ENCODE measurements at regions not wholly inside any gene's neighbourhood (a gene's known extent, or its start where the extent isn't known, plus 50 kb on each side); places are given as distances from the start of the nearest gene placed in this dataset.
"Not testable (repeated sequence)": the region's sequence is repeated elsewhere in the genome, so short reads cannot be mapped to it uniquely, and the experiment has no call there.

GRCh38 chrX:19256986-19257385, 86.7 kb upstream of the PDHA1 start:
- Histone ChIP-seq H3K9ac (ENCODE audit: control insufficient read depth, insufficient read depth, low read length) (no peak overlapping the region), H3K27me3 (replicated peaks in 1 of 2; ENCODE audit: control insufficient read depth in 2 of 2, insufficient read depth in 2 of 2, low read length in 1 of 2) (no peaks in the 10 kb centered on the region), H3K9me3 (replicated peaks; ENCODE audit: control insufficient read depth, insufficient read depth, low read length) (no peaks in the 10 kb centered on the region), H2AFZ (ENCODE audit: control insufficient read depth, low read depth, low read length) (no peak overlapping the region), H3K4me3 (no peak overlapping the region), H4K20me1 (ENCODE audit: control insufficient read depth, insufficient read depth) (no peaks in the 10 kb centered on the region), H3K4me2 (ENCODE audit: control insufficient read depth, insufficient read depth) (no peak overlapping the region), H3K27ac (ENCODE audit: control insufficient read depth, insufficient read depth) (no peak overlapping the region), H3K4me1 (ENCODE audit: control insufficient read depth, insufficient read depth, low read length) (no peaks in the 10 kb centered on the region), H3K36me3 (ENCODE audit: control insufficient read depth in 2 of 2, insufficient read depth in 2 of 2, low read length in 1 of 2) (no peaks in the 10 kb centered on the region), H3K79me2 (ENCODE audit: control insufficient read depth, insufficient read depth, low read length) (no peaks in the 10 kb centered on the region)
- BruUV-seq (replicated peaks) = no TSS peak
- WGBS (ENCODE audit: insufficient coverage, insufficient replicate concordance, low lambda C conversion rate, missing lambda C conversion rate) = 39% methylated on average over 8 of the region's 8 CpGs
- no peak for FAIRE-seq
- in situ Hi-C loops (cut with MboI) = no loop called here
- RAD21 ChIA-PET (ENCODE audit: unreplicated experiment) = no interaction called here
- intact Hi-C loops (cut with micrococcal nuclease; ENCODE audit: unreplicated experiment) = no loop called here
- no peak for ATAC-seq
- SMC1A ChIA-PET (ENCODE audit: uncharacterized antibody, unreplicated experiment) = no interaction called here
- POLR2A ChIA-PET = no interaction called here
- TF ChIP-seq CREM (IDR thresholded peaks at IDR 0.05; ENCODE audit: low read depth) (no peak), SMARCA5 (IDR thresholded peaks at IDR 0.05) (no peak), SMC3 (IDR thresholded peaks at IDR 0.05; ENCODE audit: borderline replicate concordance, low read length) (no peak), MYB (IDR thresholded peaks at IDR 0.05; ENCODE audit: borderline replicate concordance, low read depth, low read length) (no peak), TCF12 (IDR thresholded peaks at IDR 0.05; ENCODE audit: low read depth, low read length) (no peak), YBX1 (IDR thresholded peaks at IDR 0.05) (no peak), ATF7 (IDR thresholded peaks at IDR 0.05; ENCODE audit: low read depth) (no peak)
- DNase-seq (ENCODE audit: low read depth, low spot score) = no peak
- CTCF ChIA-PET = no interaction called here

DNA sequence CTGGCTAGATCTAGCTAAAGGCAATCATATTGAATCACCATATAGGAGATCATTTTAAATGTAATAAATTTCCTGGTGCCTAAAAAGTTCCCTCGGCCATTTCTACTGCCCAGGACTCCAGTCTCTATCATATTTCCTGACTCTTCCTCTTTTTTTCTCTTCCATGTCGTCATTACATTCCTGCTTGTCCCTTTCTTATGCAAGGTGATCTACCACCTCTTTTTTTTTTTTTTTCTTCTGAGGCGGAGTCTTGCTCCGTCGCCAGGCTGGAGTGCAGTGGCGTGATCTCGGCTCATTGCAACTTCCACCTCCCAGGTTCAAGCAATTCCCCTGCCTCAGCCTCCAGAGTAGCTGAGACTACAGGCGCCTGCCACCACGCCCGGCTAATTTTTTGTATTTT, 82.7 kb upstream of the PDHA1 start:
- FAIRE-seq; H3K4me2 ChIP-seq (ENCODE audit: control insufficient read depth, insufficient read depth); ATAC-seq; BruUV-seq (replicated peaks); H4K20me1 ChIP-seq (ENCODE audit: control insufficient read depth, insufficient read depth); H3K9me3 ChIP-seq (replicated peaks; ENCODE audit: control insufficient read depth, insufficient read depth, low read length); H3K27me3 ChIP-seq (replicated peaks in 1 of 2; ENCODE audit: control insufficient read depth in 2 of 2, insufficient read depth in 2 of 2, low read length in 1 of 2); H3K9ac ChIP-seq (ENCODE audit: control insufficient read depth, insufficient read depth, low read length); H3K27ac ChIP-seq (ENCODE audit: control insufficient read depth, insufficient read depth); POLR2A ChIA-PET; in situ Hi-C loops (cut with MboI); RAD21 ChIA-PET (ENCODE audit: unreplicated experiment); H3K36me3 ChIP-seq (ENCODE audit: control insufficient read depth in 2 of 2, insufficient read depth in 2 of 2, low read length in 1 of 2); DNase-seq (ENCODE audit: low read depth, low spot score); CTCF ChIA-PET; H2AFZ ChIP-seq (ENCODE audit: control insufficient read depth, low read depth, low read length); SMC1A ChIA-PET (ENCODE audit: uncharacterized antibody, unreplicated experiment); intact Hi-C loops (cut with micrococcal nuclease; ENCODE audit: unreplicated experiment); H3K4me1 ChIP-seq (ENCODE audit: control insufficient read depth, insufficient read depth, low read length); H3K79me2 ChIP-seq (ENCODE audit: control insufficient read depth, insufficient read depth, low read length); H3K4me3 ChIP-seq: not testable (repeated sequence)
- 38% methylated on average over 7 of the region's 10 CpGs for WGBS (ENCODE audit: insufficient coverage, insufficient replicate concordance, low lambda C conversion rate, missing lambda C conversion rate)
